ENCODE measurements at regions not wholly inside any gene's neighbourhood (a gene's known extent, or its start where the extent isn't known, plus 50 kb on each side); places are given as distances from the start of the nearest gene placed in this dataset.
A peak's percentile ranks its signal among the peaks of the same experiment; 100 is the strongest.

- H3K36me3 ChIP-seq, result no peaks in the 10 kb centered on the region
- intact Hi-C loops (cut with DNase I), result no loop called here
- DNase-seq (peak in 2 of 4 donors; percentile 45 to 51), ATAC-seq (peak; percentile 36)
- no peak overlapping the region for H3K27ac ChIP-seq
- no peaks in the 10 kb centered on the region for H3K9me3 ChIP-seq
- H3K27me3 ChIP-seq, result no peaks in the 10 kb centered on the region
- TF ChIP-seq CTCF (IDR thresholded peaks at IDR 0.05), result no peak
- no peak overlapping the region for H3K4me3 ChIP-seq
- peaks cover 0 to 4% of the 10 kb centered on the region in 2 donors for H3K4me1 ChIP-seq
These were observed 145.0 kb upstream of the ZNF32 start for GRCh38 chr10:43793704-43794103.

GRCh38 chr10:43790147-43790546, 141.5 kb upstream of the ZNF32 start:
- DNase-seq (no peak), ATAC-seq (no peak)
- no peaks in the 10 kb centered on the region for H3K9me3 ChIP-seq
- intact Hi-C loops (cut with DNase I), result no loop called here
- no peak for TF ChIP-seq CTCF (IDR thresholded peaks at IDR 0.05)
- no peaks in the 10 kb centered on the region for H3K27me3 ChIP-seq
- no peaks in the 10 kb centered on the region for H3K36me3 ChIP-seq
- peaks cover 0 to 4% of the 10 kb centered on the region in 2 donors for H3K4me1 ChIP-seq
- no peak overlapping the region for H3K27ac ChIP-seq
- no peak overlapping the region for H3K4me3 ChIP-seq

GRCh38 chr10:43785252-43785651, 136.6 kb upstream of the ZNF32 start:
- H3K27ac ChIP-seq, result no peak overlapping the region
- H3K9me3 ChIP-seq, result no peaks in the 10 kb centered on the region
- H3K36me3 ChIP-seq, result no peaks in the 10 kb centered on the region
- H3K4me3 ChIP-seq, result no peak overlapping the region
- no peak for TF ChIP-seq CTCF (IDR thresholded peaks at IDR 0.05)
- H3K4me1 ChIP-seq, result no peaks in the 10 kb centered on the region
- intact Hi-C loops (cut with DNase I), result no loop called here
- no peaks in the 10 kb centered on the region for H3K27me3 ChIP-seq
- ATAC-seq, result no peak
- DNase-seq, result no peak

- no peak for TF ChIP-seq CTCF (IDR thresholded peaks at IDR 0.05)
- Histone ChIP-seq H3K4me3 (no peak overlapping the region), H3K9me3 (no peaks in the 10 kb centered on the region), H3K27me3 (no peaks in the 10 kb centered on the region), H3K36me3 (no peaks in the 10 kb centered on the region), H3K4me1 (no peaks in the 10 kb centered on the region), H3K27ac (no peak overlapping the region)
- DNase-seq, result no peak
- no peak for ATAC-seq
- intact Hi-C loops (cut with DNase I), result no loop called here
These were observed 134.1 kb upstream of the ZNF32 start for GRCh38 chr10:43782814-43783213.

- ATAC-seq (peak; percentile 12), DNase-seq (no peak)
- H3K36me3 ChIP-seq, result no peaks in the 10 kb centered on the region
- no peak overlapping the region for H3K27ac ChIP-seq
- intact Hi-C loops (cut with DNase I), result no loop called here
- TF ChIP-seq CTCF (IDR thresholded peaks at IDR 0.05), result no peak
- no peaks in the 10 kb centered on the region for H3K4me1 ChIP-seq
- H3K9me3 ChIP-seq, result no peaks in the 10 kb centered on the region
- no peaks in the 10 kb centered on the region for H3K27me3 ChIP-seq
- no peak overlapping the region for H3K4me3 ChIP-seq
These were observed 133.0 kb upstream of the ZNF32 start for GRCh38 chr10:43781480-43782361.
